GM12878 (cell line): ENCODE measurements at regions not wholly inside any gene's neighbourhood (a gene's known extent, or its start where the extent isn't known, plus 50 kb on each side); places are given as distances from the start of the nearest gene placed in this dataset.

Source experiments
- CEBPZ ChIP-seq: fragments of 150-350 bp; IDR thresholded peaks from 2 replicates; pipeline ENCODE4 v1.6.1; 2016; ENCODE audit warnings: low read depth, low read length
- CTCF ChIP-seq, 3 experiments: IDR thresholded peaks in 2 of 3; conservative IDR thresholded peaks in 1 of 3; 2 replicates each; pipeline ENCODE4 v1.5.1; 2011; ENCODE audit warnings: low read depth in 3 of 3, low read length in 3 of 3, mild to moderate bottlenecking in 3 of 3, control low read depth in 2 of 3, moderate library complexity in 2 of 3, inconsistent platforms in 1 of 3, mixed read lengths in 1 of 3; ENCODE audit not compliant: control insufficient read depth in 2 of 3, insufficient read depth in 1 of 3; ENCODE audit errors: extremely low read depth in 1 of 3
- NR2C2 ChIP-seq: IDR thresholded peaks from 2 replicates; pipeline ENCODE4 v1.6.1; 2011; ENCODE audit warnings: borderline replicate concordance, low read depth; ENCODE audit not compliant: control insufficient read depth, insufficient read length
- POLR2A ChIP-seq: IDR thresholded peaks from 2 replicates; pipeline ENCODE4 v1.6.1; 2011; ENCODE audit warnings: low read depth, mild to moderate bottlenecking, low read length
- RAD21 ChIP-seq: IDR thresholded peaks from 2 replicates; pipeline ENCODE4 v1.6.1; 2011; ENCODE audit warnings: mild to moderate bottlenecking, low read depth, low read length, moderate library complexity; ENCODE audit not compliant: insufficient read depth
- TF ChIP-seq, protein P1 (sequence below): fragments of 450-650 bp; formaldehyde crosslinking; IDR thresholded peaks from 2 replicates; pipeline ENCODE4 v1.4.0; 2022; ENCODE audit warnings: mild to moderate bottlenecking, moderate library complexity

DNA sequence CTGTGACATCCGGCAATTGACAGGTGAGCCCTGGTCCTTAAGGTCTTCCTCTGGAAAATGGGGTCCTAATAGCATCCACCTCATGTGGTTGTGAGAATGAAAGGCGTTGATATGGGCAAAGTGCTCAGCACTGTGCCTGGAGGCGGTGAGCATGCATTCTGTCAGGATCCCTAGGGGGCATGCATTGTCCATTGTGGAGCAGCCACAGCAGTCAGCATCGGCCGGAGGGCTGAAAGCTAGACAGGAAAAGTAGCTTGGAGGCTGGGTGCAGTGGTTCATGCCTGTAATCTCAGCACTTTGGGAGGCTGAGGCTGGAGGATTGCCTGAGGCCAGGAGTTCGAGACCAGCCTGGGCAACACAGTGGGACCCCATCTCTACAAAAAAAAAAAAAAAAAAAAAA lies 122.2 kb downstream of the LHX2 start (continued):
- TF ChIP-seq POLR2A, result no peak
- TF ChIP-seq CEBPZ, result no peak
- peak; percentile 46 for TF ChIP-seq RAD21
- TF ChIP-seq CTCF (IDR thresholded peaks at IDR 0.05 in 2 of 3, conservative IDR thresholded peaks at IDR 0.05 in 1 of 3; ENCODE audit: control insufficient read depth in 2 of 3, extremely low read depth in 1 of 3, insufficient read depth in 1 of 3, low read depth in 3 of 3, low read length in 3 of 3), result peak; percentile 27 to 63 (median 31); a peak in 4 of 6 replicates
- TF ChIP-seq, protein P1, sequence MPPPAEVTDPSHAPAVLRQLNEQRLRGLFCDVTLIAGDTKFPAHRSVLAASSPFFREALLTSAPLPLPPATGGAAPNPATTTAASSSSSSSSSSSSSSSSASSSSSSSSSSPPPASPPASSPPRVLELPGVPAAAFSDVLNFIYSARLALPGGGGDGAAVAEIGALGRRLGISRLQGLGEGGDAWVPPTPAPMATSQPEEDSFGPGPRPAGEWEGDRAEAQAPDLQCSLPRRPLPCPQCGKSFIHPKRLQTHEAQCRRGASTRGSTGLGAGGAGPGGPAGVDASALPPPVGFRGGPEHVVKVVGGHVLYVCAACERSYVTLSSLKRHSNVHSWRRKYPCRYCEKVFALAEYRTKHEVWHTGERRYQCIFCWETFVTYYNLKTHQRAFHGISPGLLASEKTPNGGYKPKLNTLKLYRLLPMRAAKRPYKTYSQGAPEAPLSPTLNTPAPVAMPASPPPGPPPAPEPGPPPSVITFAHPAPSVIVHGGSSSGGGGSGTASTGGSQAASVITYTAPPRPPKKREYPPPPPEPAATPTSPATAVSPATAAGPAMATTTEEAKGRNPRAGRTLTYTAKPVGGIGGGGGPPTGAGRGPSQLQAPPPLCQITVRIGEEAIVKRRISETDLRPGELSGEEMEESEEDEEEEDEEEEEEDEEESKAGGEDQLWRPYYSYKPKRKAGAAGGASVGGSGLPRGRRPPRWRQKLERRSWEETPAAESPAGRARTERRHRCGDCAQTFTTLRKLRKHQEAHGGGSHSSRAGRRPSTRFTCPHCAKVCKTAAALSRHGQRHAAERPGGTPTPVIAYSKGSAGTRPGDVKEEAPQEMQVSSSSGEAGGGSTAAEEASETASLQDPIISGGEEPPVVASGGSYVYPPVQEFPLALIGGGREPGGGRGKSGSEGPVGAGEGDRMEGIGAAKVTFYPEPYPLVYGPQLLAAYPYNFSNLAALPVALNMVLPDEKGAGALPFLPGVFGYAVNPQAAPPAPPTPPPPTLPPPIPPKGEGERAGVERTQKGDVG, result no peak
- TF ChIP-seq NR2C2, result no peak
